Smooth muscle cell (in vitro differentiated cells): ENCODE measurements at regions not wholly inside any gene's neighbourhood (a gene's known extent, or its start where the extent isn't known, plus 50 kb on each side); places are given as distances from the start of the nearest gene placed in this dataset.
A peak's percentile ranks its signal among the peaks of the same experiment; 100 is the strongest.

Experiments used
- DNase-seq: peaks from one replicate; lab custom pipeline; 2025; ENCODE audit not compliant: unreplicated experiment; lab: John Stamatoyannopoulos, UW
- H2AFZ ChIP-seq: fragments of 200-600 bp; sonication (generic); 2 replicates; pipeline ENCODE4 v1.6.0; 2016; ENCODE audit warnings: antibody characterized with exemption, low read depth, mild to moderate bottlenecking
- H3F3A ChIP-seq: fragments of 200-600 bp; sonication (generic); 2 replicates; pipeline ENCODE4 v1.6.0; 2017; ENCODE audit warnings: antibody characterized with exemption, low read depth
- H3K27ac ChIP-seq: fragments of 200-600 bp; sonication (generic); 2 replicates; pipeline ENCODE4 v1.5.1; 2016; ENCODE audit warnings: low read depth, mild to moderate bottlenecking
- H3K27me3 ChIP-seq: fragments of 200-600 bp; sonication (generic); 2 replicates; pipeline ENCODE4 v1.6.1; 2016; ENCODE audit warnings: low read depth, mild to moderate bottlenecking
- H3K36me3 ChIP-seq: fragments of 200-600 bp; sonication (generic); 2 replicates; pipeline ENCODE4 v1.5.1; 2016; ENCODE audit warnings: low read depth
- H3K4me1 ChIP-seq: fragments of 200-600 bp; sonication (generic); 2 replicates; pipeline ENCODE4 v1.5.1; 2016; ENCODE audit warnings: low read depth
- H3K4me2 ChIP-seq: fragments of 200-600 bp; sonication (generic); 2 replicates; pipeline ENCODE4 v1.6.0; 2016; ENCODE audit warnings: mild to moderate bottlenecking
- H3K4me3 ChIP-seq: fragments of 200-600 bp; sonication (generic); 2 replicates; pipeline ENCODE4 v1.5.1; 2016; ENCODE audit warnings: mild to moderate bottlenecking
- H3K79me2 ChIP-seq: fragments of 200-600 bp; sonication (generic); 2 replicates; pipeline ENCODE4 v1.6.0; 2016; ENCODE audit warnings: low read depth, mild to moderate bottlenecking
- H3K9ac ChIP-seq: fragments of 200-600 bp; sonication (generic); 2 replicates; pipeline ENCODE4 v1.6.0; 2016; ENCODE audit warnings: low read depth
- H3K9me3 ChIP-seq: fragments of 200-600 bp; sonication (generic); replicated peaks from 2 replicates; pipeline ENCODE4 v1.5.1; 2016; ENCODE audit warnings: low read depth
- H4K20me1 ChIP-seq: fragments of 200-600 bp; sonication (generic); 2 replicates; pipeline ENCODE4 v1.6.0; 2016; ENCODE audit warnings: low read depth
- WGBS: methylation state at CpG from one replicate; pipeline ENCODE4 v1.1.7; 2016; ENCODE audit warnings: low lambda C conversion rate; 5-methylcytosine and 5-hydroxymethylcytosine counted together
- TF ChIP-seq, protein P1 (sequence below): fragments of 200-600 bp; sonication (generic); IDR thresholded peaks from 2 replicates; pipeline ENCODE4 v1.5.1; 2017; ENCODE audit warnings: borderline replicate concordance, mild to moderate bottlenecking, antibody characterized with exemption; ENCODE audit not compliant: insufficient read depth, poor library complexity, severe bottlenecking

DNA sequence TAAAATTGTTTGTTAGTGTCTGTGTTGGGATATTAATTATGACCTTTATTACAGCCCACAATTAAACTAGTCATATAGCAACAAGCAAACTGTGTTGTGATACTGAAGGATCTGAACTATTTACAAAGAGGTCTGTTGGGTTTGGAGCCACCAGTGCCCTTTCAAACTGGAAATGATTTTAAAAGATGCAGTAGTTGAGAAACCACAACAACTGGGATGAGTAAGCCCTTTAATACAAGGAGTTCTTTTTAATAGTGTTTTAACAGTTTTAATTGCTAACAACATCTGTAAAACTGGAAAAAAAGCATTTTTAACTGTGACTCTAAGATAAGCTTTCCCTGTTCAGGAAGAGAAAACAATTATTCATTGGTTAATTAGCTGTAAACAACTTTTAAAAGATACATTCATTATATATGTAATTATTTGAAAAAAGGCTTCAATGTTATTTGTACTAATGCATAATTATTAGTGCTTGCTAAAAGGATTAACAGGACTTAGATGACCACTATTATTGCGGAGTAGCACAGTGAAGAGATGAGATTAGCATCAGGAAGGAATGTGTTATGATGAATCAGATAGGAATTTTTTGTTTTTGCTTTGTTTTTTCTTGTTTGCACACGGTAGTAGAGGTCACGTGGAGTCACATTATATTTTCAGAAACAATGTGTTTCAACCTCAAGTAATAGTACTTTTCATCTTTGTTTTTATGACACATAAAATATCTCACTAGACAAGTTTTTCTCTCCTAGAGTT lies 392.7 kb upstream of the FANCL start:
- Histone ChIP-seq H3K4me3 (no peak overlapping the region), H3K9ac (no peak overlapping the region), H2AFZ (no peak overlapping the region), H3K27ac (peak overlapping the region; percentile 76), H3K27me3 (no peaks in the 10 kb centered on the region), H3K4me1 (peaks cover 14% of the 10 kb centered on the region), H3K9me3 (no peaks in the 10 kb centered on the region), H4K20me1 (no peaks in the 10 kb centered on the region), H3F3A (no peaks in the 10 kb centered on the region), H3K36me3 (no peaks in the 10 kb centered on the region), H3K4me2 (no peak overlapping the region), H3K79me2 (no peaks in the 10 kb centered on the region)
- TF ChIP-seq, protein P1, sequence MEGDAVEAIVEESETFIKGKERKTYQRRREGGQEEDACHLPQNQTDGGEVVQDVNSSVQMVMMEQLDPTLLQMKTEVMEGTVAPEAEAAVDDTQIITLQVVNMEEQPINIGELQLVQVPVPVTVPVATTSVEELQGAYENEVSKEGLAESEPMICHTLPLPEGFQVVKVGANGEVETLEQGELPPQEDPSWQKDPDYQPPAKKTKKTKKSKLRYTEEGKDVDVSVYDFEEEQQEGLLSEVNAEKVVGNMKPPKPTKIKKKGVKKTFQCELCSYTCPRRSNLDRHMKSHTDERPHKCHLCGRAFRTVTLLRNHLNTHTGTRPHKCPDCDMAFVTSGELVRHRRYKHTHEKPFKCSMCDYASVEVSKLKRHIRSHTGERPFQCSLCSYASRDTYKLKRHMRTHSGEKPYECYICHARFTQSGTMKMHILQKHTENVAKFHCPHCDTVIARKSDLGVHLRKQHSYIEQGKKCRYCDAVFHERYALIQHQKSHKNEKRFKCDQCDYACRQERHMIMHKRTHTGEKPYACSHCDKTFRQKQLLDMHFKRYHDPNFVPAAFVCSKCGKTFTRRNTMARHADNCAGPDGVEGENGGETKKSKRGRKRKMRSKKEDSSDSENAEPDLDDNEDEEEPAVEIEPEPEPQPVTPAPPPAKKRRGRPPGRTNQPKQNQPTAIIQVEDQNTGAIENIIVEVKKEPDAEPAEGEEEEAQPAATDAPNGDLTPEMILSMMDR, result no peak
- WGBS, result 11% methylated on average over 3 of the region's 3 CpGs
- no peak for DNase-seq

DNA sequence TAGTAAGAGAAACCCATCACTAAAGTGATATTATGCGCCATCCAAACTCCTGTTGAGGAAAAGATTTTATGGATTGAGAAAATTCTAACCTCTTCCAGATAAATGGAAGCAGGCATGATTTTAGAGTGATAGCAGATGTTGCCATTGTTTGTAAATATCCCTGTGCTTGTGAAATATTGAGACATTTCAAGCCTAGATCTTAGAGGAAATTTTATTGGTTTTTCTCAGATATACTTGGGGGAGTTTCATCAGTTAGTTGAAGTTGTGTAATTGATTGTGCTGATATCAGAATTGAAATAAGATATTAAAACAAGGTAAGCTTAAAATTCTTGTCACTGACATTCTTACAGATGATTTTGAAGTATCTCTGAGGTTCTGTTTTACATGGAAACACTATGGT lies 390.9 kb upstream of the FANCL start:
- Histone ChIP-seq H3K9ac (no peak overlapping the region), H4K20me1 (no peaks in the 10 kb centered on the region), H3K9me3 (no peaks in the 10 kb centered on the region), H3K27me3 (no peaks in the 10 kb centered on the region), H2AFZ (no peak overlapping the region), H3K4me2 (no peak overlapping the region), H3K79me2 (no peaks in the 10 kb centered on the region), H3F3A (no peaks in the 10 kb centered on the region), H3K36me3 (no peaks in the 10 kb centered on the region), H3K27ac (no peak overlapping the region), H3K4me3 (no peak overlapping the region), H3K4me1 (peaks cover 14% of the 10 kb centered on the region)
- WGBS, result 100% methylated on average over 1 of the region's 1 CpG
- TF ChIP-seq, protein P1, result no peak
- DNase-seq, result no peak

DNA sequence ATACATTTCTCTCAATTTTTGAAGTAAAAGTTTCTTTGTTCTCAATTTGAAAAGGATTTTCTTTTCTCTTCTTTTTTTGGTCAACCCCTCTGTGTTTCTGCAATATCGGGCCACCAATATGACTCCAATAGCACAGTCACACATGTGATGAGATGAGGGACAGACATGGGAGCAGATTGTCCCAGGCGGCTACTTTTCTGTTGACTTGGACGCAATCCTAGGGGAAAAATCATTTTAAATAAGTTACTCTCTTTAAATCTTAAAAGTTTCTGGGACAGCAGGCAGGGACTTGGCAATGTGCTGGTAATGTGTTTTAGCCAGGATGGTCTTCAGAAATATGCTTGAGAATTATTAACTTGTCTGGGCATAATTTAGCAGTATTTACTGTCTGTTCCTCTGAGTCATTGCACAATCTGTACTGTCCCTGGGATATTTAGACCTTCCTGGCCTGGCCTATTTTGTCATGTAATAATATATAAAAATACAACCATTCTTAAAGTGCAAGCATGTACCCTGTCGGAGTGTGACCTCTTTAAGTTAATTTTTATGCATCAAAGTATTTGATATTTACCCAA lies 388.5 kb upstream of the FANCL start:
- no peak for DNase-seq
- Histone ChIP-seq H3K79me2 (no peaks in the 10 kb centered on the region), H3K27me3 (no peaks in the 10 kb centered on the region), H3K36me3 (no peaks in the 10 kb centered on the region), H3K9ac (no peak overlapping the region), H3K27ac (no peak overlapping the region), H3K9me3 (no peaks in the 10 kb centered on the region), H3K4me1 (peaks cover 13% of the 10 kb centered on the region), H2AFZ (no peak overlapping the region), H4K20me1 (no peaks in the 10 kb centered on the region), H3K4me2 (no peak overlapping the region), H3K4me3 (no peak overlapping the region), H3F3A (no peaks in the 10 kb centered on the region)
- WGBS, result 97% methylated on average over 4 of the region's 4 CpGs
- TF ChIP-seq, protein P1, result no peak

DNA sequence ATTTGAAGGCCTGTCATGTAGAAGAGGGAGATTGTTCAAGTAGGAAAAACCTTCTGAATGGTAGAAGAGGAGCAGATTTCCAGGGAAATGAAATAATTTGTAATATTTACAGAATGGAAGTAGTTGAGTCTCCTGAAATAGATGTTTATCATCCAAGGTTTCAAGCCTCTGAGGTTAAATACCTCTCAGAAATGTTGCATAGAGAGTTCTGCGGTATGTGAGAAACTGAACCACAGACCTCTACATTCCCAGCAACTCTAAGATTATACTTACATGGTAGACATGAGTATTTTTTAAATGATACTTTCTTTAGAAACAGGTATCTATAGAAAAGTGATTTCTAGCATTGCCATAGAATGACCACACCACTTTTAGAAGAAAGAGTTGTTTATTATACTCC lies 379.8 kb upstream of the FANCL start:
- Histone ChIP-seq H3K4me1 (no peaks in the 10 kb centered on the region), H3K4me3 (no peak overlapping the region), H2AFZ (no peak overlapping the region), H3F3A (no peaks in the 10 kb centered on the region), H3K4me2 (no peak overlapping the region), H3K27ac (no peak overlapping the region), H4K20me1 (no peaks in the 10 kb centered on the region), H3K79me2 (no peaks in the 10 kb centered on the region), H3K27me3 (no peaks in the 10 kb centered on the region), H3K9me3 (no peaks in the 10 kb centered on the region), H3K9ac (no peak overlapping the region), H3K36me3 (no peaks in the 10 kb centered on the region)
- 88% methylated on average over 1 of the region's 1 CpG for WGBS
- DNase-seq, result no peak
- TF ChIP-seq, protein P1, result no peak
